HCT116 (cell line): ENCODE measurements at regions not wholly inside any gene's neighbourhood (a gene's known extent, or its start where the extent isn't known, plus 50 kb on each side); places are given as distances from the start of the nearest gene placed in this dataset.

ENCODE experiments used
- ATAC-seq: fragments of 200-7000 bp; cut with Tn5 transposase; 2 replicates; pipeline ENCODE4 v1.9.1; 2020; ENCODE audit warnings: mild to moderate bottlenecking, moderate library complexity
- BruUV-seq: library from RNA; stranded (reverse); fragments of 400-500 nt; replicated peaks from 2 replicates; lab custom pipeline; 2021; lab: Mats Ljungman, UMichigan
- CTCF ChIA-PET: fragments of 300-600 bp; sonication (Branson Sonifier 250); formaldehyde crosslinking; loops from one replicate; lab custom pipeline; 2021; ENCODE audit warnings: antibody characterized with exemption; lab: Charles Lee
- POLR2A ChIA-PET: fragments of 300-600, 350-600 bp; sonication (Branson Sonifier 250); formaldehyde crosslinking; loops from one replicate; lab custom pipeline; 2021; ENCODE audit warnings: antibody characterized with exemption; lab: Charles Lee
- RAD21 ChIA-PET, 2 experiments: fragments of 300-600 bp; sonication (Branson Sonifier 250); formaldehyde crosslinking; loops; one replicate each; lab custom pipeline; 2023; ENCODE audit warnings: low total read pairs in 2 of 2; ENCODE audit not compliant: uncharacterized antibody in 2 of 2, unreplicated experiment in 2 of 2, low non-redundant PET in 1 of 2; lab: Charles Lee
- DNase-seq: peaks from one replicate; pipeline ENCODE4 v3.0.0-alpha.2; 2010; ENCODE audit warnings: low read depth, low spot score
- H2AFZ ChIP-seq: fragments of 200-600 bp; shearing (Covaris generic), sonication (generic); 2 replicates; pipeline ENCODE4 v1.6.1; 2017; ENCODE audit warnings: low read depth, mixed run types, mixed read lengths, antibody characterized with exemption, low read length; ENCODE audit not compliant: poor library complexity, severe bottlenecking
- H3K27ac ChIP-seq: 2 replicates; pipeline ENCODE4 v1.5.1; 2012; ENCODE audit warnings: low read depth, low read length
- H3K27me3 ChIP-seq: fragments of 200-600 bp; sonication (generic); 2 replicates; pipeline ENCODE4 v1.6.1; 2016; ENCODE audit warnings: mixed run types, low read length, mixed read lengths; ENCODE audit not compliant: insufficient read depth
- H3K36me3 ChIP-seq, 2 experiments: fragments of 200-500 bp in 1 of 2; fragments of 200-600 bp in 1 of 2; sonication (Bioruptor generic) in 1 of 2; sonication (generic) in 1 of 2; 2 replicates each; pipeline versions ENCODE4 v1.5.1 to v1.6.1; 2014 to 2016; ENCODE audit warnings: low read length in 2 of 2, inconsistent platforms in 1 of 2, mixed read lengths in 1 of 2, mixed run types in 1 of 2; ENCODE audit not compliant: insufficient read depth in 2 of 2, control insufficient read depth in 1 of 2
- H3K4me1 ChIP-seq, 2 experiments: fragments of 200-600 bp in 1 of 2; sonication (generic) in 1 of 2; 2 replicates each; pipeline versions ENCODE4 v1.5.1 to v1.6.1; 2012 to 2017; ENCODE audit warnings: low read length in 2 of 2, inconsistent platforms in 1 of 2, mild to moderate bottlenecking in 1 of 2, mixed read lengths in 1 of 2, mixed run types in 1 of 2, moderate library complexity in 1 of 2; ENCODE audit not compliant: insufficient read depth in 2 of 2, control insufficient read depth in 1 of 2
- H3K4me2 ChIP-seq: fragments of 200-600 bp; sonication (generic); 2 replicates; pipeline ENCODE4 v1.6.1; 2017; ENCODE audit warnings: mixed run types, low read length, mixed read lengths
- H3K4me3 ChIP-seq, 2 experiments: fragments of 200-600 bp in 1 of 2; sonication (generic) in 1 of 2; replicated peaks in 1 of 2; 2 replicates each; pipeline ENCODE4 v1.5.1; 2011 to 2016; ENCODE audit warnings: low read length in 2 of 2, control low read depth in 1 of 2, low read depth in 1 of 2, mild to moderate bottlenecking in 1 of 2, mixed read lengths in 1 of 2, mixed run types in 1 of 2
- H3K79me2 ChIP-seq: fragments of 200-600 bp; sonication (generic); 2 replicates; pipeline ENCODE4 v1.6.1; 2017; ENCODE audit warnings: mild to moderate bottlenecking, mixed run types, low read length, moderate library complexity, mixed read lengths; ENCODE audit not compliant: insufficient read depth
- H3K9ac ChIP-seq: fragments of 200-600 bp; sonication (generic); 2 replicates; pipeline ENCODE4 v1.6.1; 2016; ENCODE audit warnings: low read length, mixed read lengths
- H3K9me2 ChIP-seq: fragments of 200-600 bp; sonication (generic), shearing (Covaris generic); 2 replicates; pipeline ENCODE4 v1.6.1; 2017; ENCODE audit warnings: mixed run types, mild to moderate bottlenecking, moderate library complexity; ENCODE audit not compliant: insufficient read depth
- H3K9me3 ChIP-seq, 2 experiments: fragments of 200-500 bp in 1 of 2; fragments of 200-600 bp in 1 of 2; sonication (Bioruptor generic) in 1 of 2; sonication (generic) in 1 of 2; 2 replicates each; pipeline ENCODE4 v1.6.1; 2014 to 2017; ENCODE audit warnings: low read length in 2 of 2, mixed read lengths in 2 of 2, inconsistent platforms in 1 of 2, low read depth in 1 of 2, mild to moderate bottlenecking in 1 of 2, mixed run types in 1 of 2, moderate library complexity in 1 of 2; ENCODE audit not compliant: control insufficient read depth in 1 of 2, insufficient read depth in 1 of 2
- H4K20me1 ChIP-seq: fragments of 200-600 bp; sonication (generic), shearing (Covaris generic); 2 replicates; pipeline ENCODE4 v1.6.1; 2017; ENCODE audit warnings: mixed run types, mild to moderate bottlenecking, moderate library complexity; ENCODE audit not compliant: insufficient read depth
- EGR1 ChIP-seq: IDR thresholded peaks from 2 replicates; pipeline ENCODE4 v1.6.1; 2012; ENCODE audit warnings: low read depth
- EZH2phosphoT487 ChIP-seq: fragments of 200-600 bp; IDR thresholded peaks from 2 replicates; pipeline ENCODE4 v1.6.1; 2018; ENCODE audit warnings: antibody characterized with exemption, borderline replicate concordance
- POLR2AphosphoS5 ChIP-seq: IDR thresholded peaks from 2 replicates; pipeline ENCODE4 v1.6.1; 2011; ENCODE audit warnings: mild to moderate bottlenecking, low read depth, low read length, moderate library complexity
- SP1 ChIP-seq: IDR thresholded peaks from 2 replicates; pipeline ENCODE4 v1.6.1; 2012; ENCODE audit warnings: low read depth
- TCF7L2 ChIP-seq: IDR thresholded peaks from 2 replicates; pipeline ENCODE4 v1.7.0; 2011; ENCODE audit warnings: borderline replicate concordance, inconsistent platforms; ENCODE audit not compliant: insufficient read depth, insufficient read length; ENCODE audit errors: extremely low read depth
- intact Hi-C: fragments of 100-400 bp; cut with micrococcal nuclease; formaldehyde crosslinking; loops from 2 replicates; pipeline ENCODE4 v1.10.0; 2022
- TF ChIP-seq, protein P1 (sequence below): IDR thresholded peaks from 2 replicates; pipeline ENCODE4 v1.6.1; 2012

DNA sequence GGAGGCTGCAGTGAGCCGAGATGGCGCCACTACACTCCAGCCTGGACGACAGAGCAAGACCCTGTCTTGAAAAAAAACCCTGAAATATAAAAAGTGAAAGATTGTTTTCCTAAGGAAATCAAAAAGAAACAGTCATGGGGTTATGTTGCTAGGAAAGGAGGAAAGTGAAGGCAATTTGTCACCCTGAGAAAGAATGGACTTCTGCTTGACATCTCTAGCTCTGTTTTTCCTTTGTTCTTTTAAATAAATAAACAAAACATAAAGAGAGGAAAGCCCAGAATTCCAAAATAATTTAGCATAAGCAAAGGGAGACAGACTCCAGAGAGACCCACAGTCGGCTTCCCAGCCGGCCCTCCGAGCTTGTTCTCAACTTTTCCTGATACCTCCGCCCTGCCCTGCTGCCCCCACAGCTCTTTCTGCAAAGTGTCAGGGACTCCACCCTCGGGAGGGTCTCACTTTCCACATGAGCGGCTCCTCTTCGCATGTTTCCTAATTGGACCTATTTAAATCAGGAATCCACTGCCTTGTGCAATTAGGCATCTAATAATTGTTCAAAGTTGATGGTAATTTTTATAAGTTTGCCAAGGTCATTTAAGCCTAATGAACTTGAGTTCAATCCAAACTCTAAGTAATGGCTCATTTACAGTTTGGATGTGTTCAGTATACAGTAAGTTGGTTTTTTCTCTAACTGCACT, 49.8 kb upstream of the COPS8 start:
- H3K9me2 ChIP-seq = no peaks in the 10 kb centered on the region
- H2AFZ ChIP-seq = no peak overlapping the region
- BruUV-seq = no TSS peak
- no peaks in the 10 kb centered on the region for H3K9me3 ChIP-seq
- H4K20me1 ChIP-seq = no peaks in the 10 kb centered on the region
- no peaks in the 10 kb centered on the region for H3K4me1 ChIP-seq
- no peak overlapping the region for H3K9ac ChIP-seq
- no peaks in the 10 kb centered on the region for H3K36me3 ChIP-seq
- ChIA-PET RAD21 (no interaction called here), CTCF (no interaction called here), POLR2A (no interaction called here)
- intact Hi-C loops = no loop called here
- no peak overlapping the region for H3K27ac ChIP-seq
- TF ChIP-seq SP1 (no peak), EZH2phosphoT487 (no peak), POLR2AphosphoS5 (no peak), TCF7L2 (no peak), EGR1 (no peak)
- TF ChIP-seq, protein P1, sequence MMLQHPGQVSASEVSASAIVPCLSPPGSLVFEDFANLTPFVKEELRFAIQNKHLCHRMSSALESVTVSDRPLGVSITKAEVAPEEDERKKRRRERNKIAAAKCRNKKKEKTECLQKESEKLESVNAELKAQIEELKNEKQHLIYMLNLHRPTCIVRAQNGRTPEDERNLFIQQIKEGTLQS = no peak
- no peak overlapping the region for H3K4me2 ChIP-seq
- no peak overlapping the region for H3K4me3 ChIP-seq
- H3K27me3 ChIP-seq = 0 out of 2 replicates have a peak, but pooled peaks cover 13% of the 10 kb centered on the region
- ATAC-seq = no peak
- no peaks in the 10 kb centered on the region for H3K79me2 ChIP-seq
- no peak for DNase-seq
